Brain microvascular endothelial cell (primary cell): ENCODE measurements at regions not wholly inside any gene's neighbourhood (a gene's known extent, or its start where the extent isn't known, plus 50 kb on each side); places are given as distances from the start of the nearest gene placed in this dataset.
"Not testable (repeated sequence)": the region's sequence is repeated elsewhere in the genome, so short reads cannot be mapped to it uniquely, and the experiment has no call there.

ENCODE experiments used
- DNase-seq: peaks from one replicate; pipeline ENCODE4 v3.0.0-alpha.2; 2020
- H3K27ac ChIP-seq: fragments of 250-450 bp; sonication (Bioruptor Pico); 2 replicates; pipeline ENCODE4 v1.5.1; 2020; ENCODE audit warnings: mild to moderate bottlenecking, moderate library complexity
- H3K27me3 ChIP-seq: fragments of 250-450 bp; sonication (Bioruptor Pico); replicated peaks from 2 replicates; pipeline ENCODE4 v1.5.1; 2020; ENCODE audit warnings: mild to moderate bottlenecking
- H3K36me3 ChIP-seq: fragments of 250-450 bp; sonication (Bioruptor Pico); replicated peaks from 2 replicates; pipeline ENCODE4 v1.5.1; 2020; ENCODE audit warnings: mild to moderate bottlenecking
- H3K4me3 ChIP-seq: 2 replicates; pipeline ENCODE4 v1.5.1; 2011; ENCODE audit warnings: low read depth, mild to moderate bottlenecking, control low read depth, low read length, moderate library complexity
- CTCF ChIP-seq: IDR thresholded peaks from 2 replicates; pipeline ENCODE4 v1.5.1; 2011; ENCODE audit warnings: low read depth, mild to moderate bottlenecking, moderate library complexity, low read length, control low read depth, inconsistent platforms; ENCODE audit errors: missing control alignments
- in situ Hi-C: cut with HindIII; loops from 2 replicates; pipeline ENCODE4 v1.10.0; 2017; ENCODE audit warnings: low sequenced_read_pairs, low pct_ligation_motif_present

- H3K36me3 ChIP-seq, DNase-seq, in situ Hi-C loops: not testable (repeated sequence)
These were observed 576.2 kb upstream of the C9orf72 start for GRCh38 chr9:28149361-28150050.

DNA sequence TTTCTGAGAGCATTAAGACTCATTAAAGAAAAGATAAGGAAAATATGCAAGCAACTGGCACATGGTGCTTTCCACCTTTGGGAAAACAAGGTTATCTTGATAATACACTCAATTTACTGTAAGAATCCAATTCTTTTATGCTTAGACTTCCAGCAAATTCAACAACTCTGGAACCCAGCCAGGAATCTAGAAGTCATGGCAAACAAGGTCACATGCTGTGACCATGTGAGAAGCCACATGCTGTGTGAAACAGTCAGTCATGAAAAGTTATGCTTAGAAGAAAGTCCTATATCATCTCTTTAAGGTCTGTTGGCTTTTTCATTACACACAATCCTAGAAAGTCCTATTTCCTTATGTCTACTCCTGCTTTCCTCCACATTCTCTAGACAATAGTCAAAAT, 581.8 kb upstream of the C9orf72 start:
- DNase-seq, result peak; percentile 27
- no peak overlapping the region for H3K4me3 ChIP-seq
- in situ Hi-C loops, result no loop called here
- no peak for TF ChIP-seq CTCF
- H3K27me3 ChIP-seq, result no peaks in the 10 kb centered on the region
- no peaks in the 10 kb centered on the region for H3K36me3 ChIP-seq
- no peak overlapping the region for H3K27ac ChIP-seq

More at GRCh38 chr9:28149361-28150050, 576.2 kb upstream of the C9orf72 start:
- H3K27ac ChIP-seq, H3K4me3 ChIP-seq, H3K27me3 ChIP-seq: not testable (repeated sequence)

GRCh38 chr9:28155671-28156070, 582.4 kb upstream of the C9orf72 start:
- Histone ChIP-seq H3K27ac (no peak overlapping the region), H3K27me3 (no peaks in the 10 kb centered on the region), H3K36me3 (no peaks in the 10 kb centered on the region), H3K4me3 (no peak overlapping the region)
- in situ Hi-C loops, result no loop called here
- DNase-seq, result peak; percentile 37
- TF ChIP-seq CTCF, result no peak

GRCh38 chr9:28158451-28158850, 585.2 kb upstream of the C9orf72 start:
- TF ChIP-seq CTCF, result no peak
- DNase-seq, result no peak
- in situ Hi-C loops, result no loop called here
- Histone ChIP-seq H3K4me3 (no peak overlapping the region), H3K36me3 (no peaks in the 10 kb centered on the region), H3K27ac (no peak overlapping the region), H3K27me3 (no peaks in the 10 kb centered on the region)

DNA sequence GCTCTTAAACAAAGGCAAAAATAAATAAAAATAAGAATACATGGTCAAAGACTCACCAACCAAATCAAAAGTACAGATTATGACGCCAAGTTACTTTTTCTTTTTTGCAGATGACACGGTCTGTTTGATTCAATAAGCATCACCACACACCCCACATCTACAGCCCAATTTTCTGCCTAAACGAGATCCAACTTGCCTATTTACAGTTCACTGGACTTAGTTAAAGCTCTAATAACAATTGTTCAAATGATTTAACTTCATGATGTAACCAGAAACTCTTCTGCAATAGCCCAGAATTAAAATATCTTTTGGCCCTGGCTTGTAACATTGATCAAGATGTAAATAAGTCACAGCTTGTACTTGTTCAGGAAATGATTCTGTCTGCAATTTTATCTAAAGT, 590.3 kb upstream of the C9orf72 start:
- no peak overlapping the region for H3K27ac ChIP-seq
- no peaks in the 10 kb centered on the region for H3K36me3 ChIP-seq
- in situ Hi-C loops, result no loop called here

DNA sequence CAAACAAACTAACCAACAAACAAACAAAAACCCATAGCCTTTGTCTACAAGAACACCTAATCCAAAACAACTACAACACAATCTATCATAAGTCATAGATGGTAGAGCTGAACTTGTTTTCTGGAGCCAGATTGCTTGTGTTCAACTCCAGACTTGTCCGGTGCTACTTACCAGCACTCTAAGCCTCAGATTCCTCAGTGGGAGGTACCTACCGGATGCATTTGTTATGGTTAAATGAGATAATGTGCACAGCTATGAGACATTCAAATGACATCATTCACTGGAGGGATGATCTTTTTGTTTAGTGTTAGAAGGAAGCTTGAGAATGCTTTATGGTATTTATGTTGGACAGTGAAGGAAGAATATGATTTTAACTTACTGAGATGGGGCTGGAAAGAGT, 592.9 kb upstream of the C9orf72 start:
- TF ChIP-seq CTCF, result no peak
- in situ Hi-C loops, result no loop called here
- H3K27ac ChIP-seq, result no peak overlapping the region

More for the DNA sequence above, 590.3 kb upstream of the C9orf72 start:
- DNase-seq, result no peak
- Histone ChIP-seq H3K27me3 (no peaks in the 10 kb centered on the region), H3K4me3 (no peak overlapping the region)
- no peak for TF ChIP-seq CTCF

More for the DNA sequence above, 592.9 kb upstream of the C9orf72 start:
- Histone ChIP-seq H3K27me3 (no peaks in the 10 kb centered on the region), H3K36me3 (no peaks in the 10 kb centered on the region), H3K4me3 (no peak overlapping the region)
- peak; percentile 42 for DNase-seq
